PC-9 (cell line): ENCODE measurements at regions not wholly inside any gene's neighbourhood (a gene's known extent, or its start where the extent isn't known, plus 50 kb on each side); places are given as distances from the start of the nearest gene placed in this dataset.

Experiments
- BruUV-seq: library from RNA; stranded (reverse); fragments of 400-500 nt; replicated peaks from 2 replicates; lab custom pipeline; 2021; lab: Mats Ljungman, UMichigan
- CTCF ChIA-PET: fragments of 300-600 bp; sonication (Branson Sonifier 250); formaldehyde crosslinking; loops from one replicate; lab custom pipeline; 2022; ENCODE audit warnings: antibody characterized with exemption; lab: Charles Lee
- POLR2A ChIA-PET: fragments of 300-600 bp; sonication (Branson Sonifier 250); formaldehyde crosslinking; loops from one replicate; lab custom pipeline; 2022; ENCODE audit warnings: antibody characterized with exemption; ENCODE audit not compliant: unreplicated experiment; lab: Charles Lee
- DNase-seq, 2 experiments: peaks; one replicate each; pipeline versions ENCODE4 v3.0.0 to v3.0.0-alpha.2; 2015 to 2022; ENCODE audit warnings: mixed read lengths in 1 of 2
- H2AFZ ChIP-seq: fragments of 200-600 bp; sonication (generic); 2 replicates; pipeline ENCODE4 v1.8.1; 2017; ENCODE audit warnings: antibody characterized with exemption
- H3F3A ChIP-seq: fragments of 200-600 bp; sonication (generic); 2 replicates; pipeline ENCODE4 v1.8.1; 2017; ENCODE audit warnings: antibody characterized with exemption, mild to moderate bottlenecking, low read depth; ENCODE audit not compliant: insufficient read depth
- H3K27ac ChIP-seq: fragments of 200-600 bp; sonication (generic); 2 replicates; pipeline ENCODE4 v1.6.1; 2016; ENCODE audit warnings: mixed run types
- H3K27me3 ChIP-seq: fragments of 200-600 bp; sonication (generic); 2 replicates; pipeline ENCODE4 v1.6.1; 2016; ENCODE audit warnings: low read depth, mixed run types; ENCODE audit not compliant: insufficient read depth
- H3K36me3 ChIP-seq: fragments of 200-600 bp; sonication (generic); 2 replicates; pipeline ENCODE4 v1.6.1; 2016; ENCODE audit warnings: low read depth, mixed run types
- H3K4me1 ChIP-seq: fragments of 200-600 bp; sonication (generic); replicated peaks from 2 replicates; pipeline ENCODE4 v1.6.1; 2016; ENCODE audit warnings: mixed run types; ENCODE audit not compliant: insufficient read depth
- H3K4me2 ChIP-seq: fragments of 200-600 bp; sonication (generic); 2 replicates; pipeline ENCODE4 v1.6.1; 2017; ENCODE audit warnings: mixed run types
- H3K4me3 ChIP-seq: fragments of 200-600 bp; sonication (generic); 2 replicates; pipeline ENCODE4 v1.6.1; 2016; ENCODE audit warnings: mixed run types
- H3K79me2 ChIP-seq: fragments of 200-600 bp; sonication (generic); 2 replicates; pipeline ENCODE4 v1.6.1; 2017; ENCODE audit warnings: low read depth, mixed run types
- H3K9me2 ChIP-seq: fragments of 200-600 bp; sonication (generic); 2 replicates; pipeline ENCODE4 v1.8.1; 2017; ENCODE audit warnings: mild to moderate bottlenecking; ENCODE audit not compliant: insufficient read depth
- H3K9me3 ChIP-seq: fragments of 200-600 bp; sonication (generic); 2 replicates; pipeline ENCODE4 v1.8.1; 2016; ENCODE audit warnings: low read depth; ENCODE audit not compliant: insufficient read depth
- H4K20me1 ChIP-seq: fragments of 200-600 bp; sonication (generic); 2 replicates; pipeline ENCODE4 v1.8.1; 2017; ENCODE audit not compliant: insufficient read depth
- CTCF ChIP-seq: fragments of 200-600 bp; sonication (generic); conservative IDR thresholded peaks from 2 replicates; pipeline ENCODE4 v1.6.1; 2017; ENCODE audit warnings: mixed run types, antibody characterized with exemption, mild to moderate bottlenecking, moderate library complexity
- EZH2 ChIP-seq: fragments of 200-600 bp; sonication (generic); IDR thresholded peaks from 2 replicates; pipeline ENCODE4 v1.8.0; 2017; ENCODE audit warnings: antibody characterized with exemption, low read depth
- intact Hi-C: fragments of 100-400 bp; cut with micrococcal nuclease; formaldehyde crosslinking; loops from one replicate; pipeline ENCODE4 v1.10.0; 2022; ENCODE audit not compliant: unreplicated experiment

- intact Hi-C loops: no loop called here
- TF ChIP-seq EZH2 (no peak), CTCF (peak; percentile 51; the same call in 1 of the 2 replicates)
- H4K20me1 ChIP-seq: no peaks in the 10 kb centered on the region
- H3K4me2 ChIP-seq: no peak overlapping the region
- H3K9me3 ChIP-seq: no peaks in the 10 kb centered on the region
- no peak overlapping the region for H3K27ac ChIP-seq
- BruUV-seq: no TSS peak
- no peaks in the 10 kb centered on the region for H3F3A ChIP-seq
- CTCF ChIA-PET: no interaction called here
- POLR2A ChIA-PET: no interaction called here
- no peaks in the 10 kb centered on the region for H3K36me3 ChIP-seq
- no peaks in the 10 kb centered on the region for H3K27me3 ChIP-seq
- no peaks in the 10 kb centered on the region for H3K4me1 ChIP-seq
- no peak overlapping the region for H3K4me3 ChIP-seq
- H3K9me2 ChIP-seq: no peaks in the 10 kb centered on the region
- H3K79me2 ChIP-seq: no peaks in the 10 kb centered on the region
- no peak for DNase-seq
- H2AFZ ChIP-seq: no peak overlapping the region
Observed at GRCh38 chrX:113947548-113947947, 636.3 kb upstream of the HTR2C start.

- TF ChIP-seq CTCF (no peak), EZH2 (no peak)
- Histone ChIP-seq H3K36me3 (no peaks in the 10 kb centered on the region), H4K20me1 (no peaks in the 10 kb centered on the region), H2AFZ (no peak overlapping the region), H3K4me2 (peak overlapping the region; percentile 41), H3K27ac (peak overlapping the region; percentile 50), H3K9me2 (no peaks in the 10 kb centered on the region), H3F3A (peaks cover 11% of the 10 kb centered on the region; the same call in 1 of the 2 replicates), H3K27me3 (no peaks in the 10 kb centered on the region), H3K9me3 (no peaks in the 10 kb centered on the region), H3K4me3 (peak overlapping the region; percentile 10; the same call in 1 of the 2 replicates), H3K4me1 (peaks cover 19% of the 10 kb centered on the region), H3K79me2 (no peaks in the 10 kb centered on the region)
- ChIA-PET POLR2A (no interaction called here), CTCF (no interaction called here)
- DNase-seq: peak in 1 of 2 experiments; percentile 80
- intact Hi-C loops: no loop called here
- no TSS peak for BruUV-seq
Observed at GRCh38 chrX:113935518-113935917, 648.4 kb upstream of the HTR2C start.

GRCh38 chrX:113933931-113934330, 650.0 kb upstream of the HTR2C start:
- Histone ChIP-seq H3K4me2 (no peak overlapping the region), H4K20me1 (no peaks in the 10 kb centered on the region), H3K9me2 (no peaks in the 10 kb centered on the region), H3K27me3 (no peaks in the 10 kb centered on the region), H3F3A (peaks cover 11% of the 10 kb centered on the region; the same call in 1 of the 2 replicates), H3K36me3 (no peaks in the 10 kb centered on the region), H2AFZ (no peak overlapping the region), H3K79me2 (no peaks in the 10 kb centered on the region), H3K9me3 (no peaks in the 10 kb centered on the region), H3K27ac (no peak overlapping the region), H3K4me1 (peaks cover 19% of the 10 kb centered on the region), H3K4me3 (no peak overlapping the region)
- BruUV-seq: no TSS peak
- DNase-seq: no peak
- CTCF ChIA-PET: no interaction called here
- TF ChIP-seq CTCF (no peak), EZH2 (no peak)
- POLR2A ChIA-PET: no interaction called here
- intact Hi-C loops: no loop called here
